GM18502 (cell line): ENCODE measurements at regions not wholly inside any gene's neighbourhood (a gene's known extent, or its start where the extent isn't known, plus 50 kb on each side); places are given as distances from the start of the nearest gene placed in this dataset.

ENCODE experiments used
- ATAC-seq: cut with Tn5 transposase; IDR thresholded peaks from one replicate; pipeline ENCODE4 v1.9.1; 2021; ENCODE audit warnings: mild to moderate bottlenecking; ENCODE audit not compliant: unreplicated experiment, poor library complexity

DNA sequence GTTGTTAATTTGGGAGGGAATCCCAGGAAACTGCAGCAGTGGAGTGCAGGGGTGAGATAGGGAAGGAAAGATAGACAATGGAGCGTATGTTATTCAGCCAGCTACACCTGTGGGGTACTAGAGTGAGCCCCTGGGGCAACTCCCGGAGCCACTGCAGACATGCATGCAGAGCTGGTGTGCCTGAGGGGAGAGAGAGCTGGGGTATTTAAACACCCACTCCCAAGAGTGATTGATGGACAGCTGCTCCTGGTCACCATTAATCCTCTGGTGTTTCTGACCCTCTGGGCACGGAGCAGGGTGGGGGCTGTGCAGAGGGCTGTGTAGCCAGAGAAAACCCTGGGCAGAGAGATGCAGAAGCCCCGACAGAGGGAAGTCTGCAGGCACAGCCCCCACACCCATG, 146.7 kb upstream of the CDH4 start:
- ATAC-seq: no peak

GRCh38 chr20:61106438-61106837, 145.6 kb upstream of the CDH4 start:
- no peak for ATAC-seq

- ATAC-seq: no peak
These were observed 142.7 kb upstream of the CDH4 start for GRCh38 chr20:61109221-61109805.

DNA sequence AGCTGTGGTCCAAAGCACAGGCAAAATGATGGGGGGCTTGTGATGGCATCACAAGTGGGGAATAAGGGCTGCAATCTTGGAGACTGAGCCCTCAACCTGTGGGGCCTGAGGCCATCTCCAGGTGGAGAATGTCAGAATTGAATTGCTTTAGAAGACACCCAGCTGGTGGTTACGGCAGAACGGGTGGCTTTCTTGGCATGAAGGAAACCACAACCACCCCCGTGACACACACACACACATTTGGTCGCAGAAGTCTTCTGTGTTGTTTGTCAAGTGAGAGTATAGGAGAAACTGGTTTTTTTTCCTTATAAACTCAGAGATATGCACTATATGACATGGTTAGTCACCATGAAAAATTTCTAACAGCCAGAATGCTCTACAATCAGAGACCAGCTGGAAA, 139.5 kb upstream of the CDH4 start:
- no peak for ATAC-seq

DNA sequence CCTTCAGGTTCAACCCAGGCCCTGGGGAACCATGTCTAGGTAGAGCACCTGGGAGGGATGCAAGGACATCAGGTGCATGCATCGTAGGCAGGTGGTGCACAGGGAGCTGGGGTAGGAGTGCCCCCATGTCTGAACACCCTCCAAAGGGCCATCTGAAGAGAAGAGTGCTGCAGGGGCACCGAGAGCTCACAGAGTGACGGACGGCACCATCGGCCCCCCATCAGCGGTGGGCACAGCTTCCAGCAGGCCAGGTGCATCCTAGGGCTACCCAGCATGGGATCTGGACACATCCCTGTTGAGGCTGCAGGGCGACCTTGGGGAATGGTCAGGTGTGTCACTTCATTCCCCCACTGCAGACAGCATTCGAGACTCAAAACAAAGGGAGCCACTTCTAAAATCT, 138.3 kb upstream of the CDH4 start:
- ATAC-seq: no peak

GRCh38 chr20:61114493-61115175, 137.4 kb upstream of the CDH4 start:
- ATAC-seq: no peak

GRCh38 chr20:61115364-61116065, 136.5 kb upstream of the CDH4 start:
- ATAC-seq: no peak

- ATAC-seq: no peak
These were observed 134.3 kb upstream of the CDH4 start for GRCh38 chr20:61117725-61118124.

DNA sequence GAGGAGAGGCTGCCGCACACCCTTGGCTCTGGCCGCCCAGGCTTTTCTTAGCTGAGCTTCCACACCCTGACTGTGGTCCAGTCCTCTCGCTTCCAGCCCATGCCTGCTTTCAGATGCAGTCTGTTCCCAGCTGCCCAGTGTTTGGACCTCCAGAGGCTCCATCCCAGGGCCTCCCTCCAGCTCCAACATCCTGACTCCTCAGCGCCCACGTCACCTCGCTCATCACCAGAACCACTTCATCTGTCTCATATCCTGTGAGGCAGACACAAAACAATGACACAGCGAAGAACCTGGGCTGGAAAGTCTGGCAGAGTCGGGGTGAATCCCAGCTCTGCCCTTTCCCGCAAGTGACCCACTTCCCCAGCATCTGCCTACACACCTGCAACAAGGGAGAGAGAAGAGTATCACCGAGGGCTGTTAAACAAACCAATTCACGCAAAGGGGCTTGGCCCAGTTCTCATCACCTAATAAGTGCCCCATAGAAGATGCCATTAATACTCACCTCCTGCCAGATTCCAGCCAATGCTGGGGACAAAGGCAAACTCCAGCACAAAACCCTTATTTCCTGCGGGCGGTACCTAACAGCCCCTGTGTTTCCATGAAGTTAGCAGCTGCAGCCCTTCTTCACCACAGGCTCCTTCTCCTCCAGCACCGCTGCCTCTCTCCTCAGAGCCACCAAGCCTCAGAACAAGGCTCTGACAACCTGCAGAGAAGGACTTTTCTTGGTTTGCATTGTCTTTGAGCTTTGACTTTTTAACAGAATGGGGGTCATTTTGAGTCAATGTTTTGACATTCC, 133.4 kb upstream of the CDH4 start:
- ATAC-seq: no peak

DNA sequence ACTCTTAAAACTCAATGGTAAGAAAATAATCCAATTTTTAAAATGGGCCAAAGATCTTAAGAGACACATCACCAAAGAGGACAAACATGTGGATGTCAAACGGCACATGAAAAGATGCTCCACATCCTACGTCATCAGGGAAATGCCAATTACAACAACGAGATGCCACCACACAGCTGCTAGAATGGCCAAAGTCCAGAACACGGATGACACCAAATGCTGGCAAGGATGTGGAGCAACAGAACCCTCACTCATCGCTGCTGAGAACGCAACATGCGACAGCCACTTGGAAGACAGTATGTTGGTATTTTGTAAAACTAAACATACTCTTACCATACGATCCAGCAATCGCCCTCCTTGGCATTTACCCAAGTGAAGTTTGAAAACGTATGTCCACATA, 132.8 kb upstream of the CDH4 start:
- no peak for ATAC-seq

GRCh38 chr20:61119794-61120410, 132.2 kb upstream of the CDH4 start:
- no peak for ATAC-seq

DNA sequence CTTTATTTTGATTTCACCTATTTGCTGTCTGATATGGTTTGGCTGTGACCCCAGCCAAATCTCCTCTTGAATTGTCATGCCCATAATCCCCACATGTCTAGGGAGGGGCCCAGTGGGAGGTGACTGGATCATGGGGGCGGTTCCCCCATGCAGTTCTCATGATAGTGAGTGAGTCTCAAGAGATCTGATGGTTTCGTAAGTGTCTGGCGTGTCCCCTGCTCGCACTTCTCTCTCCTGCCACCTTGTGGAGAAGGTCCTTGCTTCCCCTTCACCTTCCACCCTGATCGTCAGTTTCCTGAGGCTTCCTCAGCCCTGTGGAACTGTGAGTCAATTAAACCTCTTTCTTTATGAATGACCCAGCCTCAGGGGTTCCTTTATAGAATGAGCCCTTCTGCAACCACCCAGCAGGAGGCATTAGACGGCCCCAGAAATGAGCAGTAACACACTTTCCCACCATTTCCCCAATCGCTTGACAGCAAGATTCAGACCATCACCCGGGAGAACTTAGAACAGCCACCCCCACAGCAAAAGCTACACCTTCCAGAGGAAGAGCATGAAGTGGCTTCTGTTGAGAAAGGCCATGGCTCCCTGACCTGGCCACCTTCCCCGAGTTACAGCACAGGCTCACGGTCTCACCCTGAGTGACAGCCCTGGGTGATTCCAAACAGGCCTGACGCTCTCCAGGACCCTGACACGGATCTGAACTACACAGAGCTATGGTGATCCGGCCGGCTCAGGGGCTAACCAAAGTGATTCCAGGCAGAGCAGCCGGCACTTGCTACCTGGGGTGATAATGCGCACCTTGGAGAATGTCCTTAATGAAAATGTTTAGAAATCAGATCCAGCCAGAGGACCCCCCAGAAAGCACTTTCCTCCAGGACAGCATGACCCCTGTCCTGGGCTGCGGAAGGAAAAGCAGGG, 131.2 kb upstream of the CDH4 start:
- ATAC-seq: no peak

- ATAC-seq: no peak
These were observed 130.4 kb upstream of the CDH4 start for GRCh38 chr20:61121661-61122060.

DNA sequence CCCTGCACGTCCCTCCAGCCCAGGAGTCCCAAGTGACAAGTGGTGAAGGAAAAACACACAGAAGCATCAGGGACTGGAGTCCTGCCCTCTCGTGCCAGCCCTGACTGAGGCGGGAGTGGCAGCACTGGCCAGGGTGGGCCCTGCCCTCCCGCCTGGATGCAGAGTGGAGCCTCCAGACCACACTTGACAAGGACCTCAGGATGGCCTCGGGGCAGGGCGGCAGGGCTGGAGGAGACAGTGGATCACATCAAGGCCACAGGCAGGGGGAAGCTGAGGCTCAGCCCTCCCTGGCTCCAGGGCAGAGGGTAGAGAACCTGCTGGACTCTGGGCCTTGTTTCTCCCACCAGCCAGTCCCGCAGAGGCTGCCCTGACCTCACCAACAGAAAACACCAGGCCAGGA, 128.8 kb upstream of the CDH4 start:
- ATAC-seq: no peak

GRCh38 chr20:61123751-61124368, 128.2 kb upstream of the CDH4 start:
- ATAC-seq: no peak

- ATAC-seq: no peak
These were observed 127.0 kb upstream of the CDH4 start for GRCh38 chr20:61125076-61125475.

DNA sequence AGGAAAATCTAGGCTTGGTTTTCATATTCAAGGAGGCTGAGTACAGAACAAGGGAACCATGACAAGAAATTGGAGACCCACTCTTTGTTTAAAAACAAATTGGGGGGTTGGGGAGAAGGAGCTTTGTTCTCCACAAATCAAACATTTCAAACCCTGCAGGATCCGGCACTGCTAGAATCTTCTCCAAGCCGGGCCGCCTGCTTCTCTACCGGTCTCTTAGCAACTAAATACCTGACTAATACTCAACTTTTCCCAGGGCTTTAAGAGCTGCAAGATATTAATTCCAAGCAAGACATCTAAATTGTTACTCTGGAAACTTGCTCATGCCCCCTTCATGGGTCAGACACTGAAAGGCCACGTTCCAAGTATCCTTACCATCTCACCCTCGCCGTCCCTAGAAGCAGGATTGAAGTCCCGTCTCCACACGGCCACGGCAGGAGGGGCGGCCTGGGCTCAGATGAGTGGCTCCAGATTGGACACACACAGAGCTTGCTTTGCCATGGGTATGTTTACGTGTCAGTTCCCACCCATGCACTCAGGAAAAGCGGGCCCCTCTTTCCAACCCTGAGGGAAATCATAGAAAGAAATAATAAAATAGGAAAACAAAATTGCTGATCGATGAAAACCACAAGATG, 126.4 kb upstream of the CDH4 start:
- no peak for ATAC-seq

DNA sequence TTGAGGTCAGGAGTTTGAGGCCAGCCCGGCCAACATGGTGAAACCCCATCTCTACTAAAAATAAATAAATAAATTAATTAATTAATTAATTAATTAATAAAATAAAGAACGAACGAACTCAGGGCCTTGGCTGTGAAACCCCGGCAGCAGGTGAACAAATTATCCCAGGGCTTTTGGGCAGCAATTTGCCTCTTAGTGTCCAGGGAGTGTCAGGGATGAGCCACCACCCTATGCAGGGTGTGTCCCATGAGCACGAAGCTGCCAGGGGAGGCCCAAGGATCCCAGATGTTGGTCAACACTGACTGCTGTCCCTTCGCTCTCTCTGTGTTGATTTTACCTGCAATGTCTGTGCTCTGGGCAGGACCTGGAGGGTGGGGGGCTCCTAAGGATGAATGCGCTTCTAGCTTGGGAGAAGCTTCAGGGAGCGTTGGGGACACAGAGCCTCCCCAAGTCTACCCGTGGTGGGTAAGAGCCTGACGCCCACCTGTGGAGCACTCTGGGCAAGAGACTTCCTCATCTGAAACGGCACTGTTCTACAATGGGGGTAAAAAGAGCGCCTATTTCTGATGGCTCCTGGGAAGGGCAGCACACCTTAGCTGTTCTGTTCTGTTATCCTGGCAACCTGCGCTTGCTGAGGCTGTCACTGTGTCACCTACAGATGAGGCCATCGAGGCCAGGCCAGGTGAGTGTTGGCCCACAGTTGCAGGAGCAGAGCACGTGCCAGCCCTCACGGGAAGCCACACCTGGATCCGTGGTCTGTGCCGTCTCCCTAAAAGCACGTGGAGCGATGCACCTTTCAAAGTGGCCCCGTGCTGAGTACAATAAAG, 125.5 kb upstream of the CDH4 start:
- ATAC-seq: no peak
